ENCODE measurements at regions not wholly inside any gene's neighbourhood (a gene's known extent, or its start where the extent isn't known, plus 50 kb on each side); places are given as distances from the start of the nearest gene placed in this dataset.

DNA sequence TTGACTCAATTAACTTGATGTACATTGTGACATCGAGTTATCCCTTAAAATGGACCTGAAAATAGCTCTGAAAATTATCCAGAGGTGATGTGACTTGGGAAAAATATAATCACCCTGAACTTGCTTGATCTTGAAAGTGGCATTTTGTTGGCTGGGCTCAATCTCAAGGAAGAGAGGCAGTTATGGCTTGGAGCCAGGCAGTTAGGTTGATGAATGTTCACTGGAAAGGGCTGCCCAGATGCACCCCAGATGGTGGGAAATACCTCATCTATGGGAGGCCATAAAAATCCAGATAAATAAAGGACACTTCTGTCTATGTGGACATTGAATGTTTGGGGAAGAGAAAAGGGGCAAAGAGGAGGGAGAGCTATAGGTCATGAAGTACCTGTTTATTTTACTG lies 55.7 kb upstream of the OR5AN1 start:
- no peak for DNase-seq

DNA sequence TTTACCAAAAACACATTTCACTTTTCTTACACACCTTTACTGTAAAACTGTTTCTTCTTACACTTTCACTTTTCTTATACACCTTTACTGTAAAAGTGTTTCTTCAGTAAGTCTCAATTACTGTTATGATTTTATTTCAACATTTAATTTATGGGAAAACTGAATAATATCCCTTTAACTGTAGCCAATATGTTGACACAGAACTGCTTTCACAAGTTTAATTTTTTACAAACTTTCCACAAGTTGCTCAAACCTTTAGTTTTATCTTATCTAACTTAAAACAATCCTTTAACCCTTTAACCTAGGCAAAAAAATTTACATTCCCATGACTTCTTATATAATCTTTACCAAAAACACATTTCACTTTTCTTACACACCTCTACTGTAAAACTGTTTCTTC lies 63.3 kb upstream of the OR5AN1 start:
- no peak for DNase-seq

DNA sequence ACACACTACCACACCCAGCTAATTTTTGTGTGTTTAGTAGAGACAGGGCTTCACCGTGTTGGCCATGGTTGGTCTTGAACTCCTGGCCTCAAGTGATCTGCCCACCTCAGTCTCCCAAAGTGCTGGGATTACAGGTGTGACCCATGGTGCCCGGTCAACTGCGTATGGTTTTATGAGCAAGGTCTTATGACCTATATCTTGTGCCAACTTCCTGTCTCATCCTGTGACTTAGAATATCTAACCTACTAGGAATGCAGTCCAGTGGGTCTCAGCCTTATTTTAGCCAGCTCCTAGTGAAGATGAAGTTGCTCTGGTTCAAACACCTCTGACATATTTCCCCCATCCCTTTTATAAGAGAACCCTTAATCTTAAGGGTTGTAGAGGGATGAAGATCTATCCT lies 66.1 kb upstream of the OR5AN1 start:
- no peak for DNase-seq

DNA sequence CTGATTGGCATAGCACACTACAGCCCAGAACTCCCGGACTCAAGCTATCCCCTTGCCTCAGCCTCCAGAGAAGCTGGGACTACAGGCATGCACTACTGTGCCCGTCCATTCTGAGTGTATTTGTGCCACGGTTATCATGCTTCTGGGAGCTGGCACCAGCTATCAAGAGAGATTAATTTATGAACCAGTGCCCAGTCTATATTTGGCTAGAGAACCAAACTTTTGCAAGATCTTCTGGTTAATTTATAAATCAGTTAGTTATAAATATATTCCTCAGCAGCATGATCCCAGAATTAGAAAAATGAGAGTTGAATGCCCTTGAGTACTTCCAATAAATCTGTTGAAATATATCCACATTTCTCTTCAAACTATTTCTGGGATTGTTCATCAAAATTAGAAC lies 67.5 kb upstream of the OR5AN1 start:
- no peak for DNase-seq

DNA sequence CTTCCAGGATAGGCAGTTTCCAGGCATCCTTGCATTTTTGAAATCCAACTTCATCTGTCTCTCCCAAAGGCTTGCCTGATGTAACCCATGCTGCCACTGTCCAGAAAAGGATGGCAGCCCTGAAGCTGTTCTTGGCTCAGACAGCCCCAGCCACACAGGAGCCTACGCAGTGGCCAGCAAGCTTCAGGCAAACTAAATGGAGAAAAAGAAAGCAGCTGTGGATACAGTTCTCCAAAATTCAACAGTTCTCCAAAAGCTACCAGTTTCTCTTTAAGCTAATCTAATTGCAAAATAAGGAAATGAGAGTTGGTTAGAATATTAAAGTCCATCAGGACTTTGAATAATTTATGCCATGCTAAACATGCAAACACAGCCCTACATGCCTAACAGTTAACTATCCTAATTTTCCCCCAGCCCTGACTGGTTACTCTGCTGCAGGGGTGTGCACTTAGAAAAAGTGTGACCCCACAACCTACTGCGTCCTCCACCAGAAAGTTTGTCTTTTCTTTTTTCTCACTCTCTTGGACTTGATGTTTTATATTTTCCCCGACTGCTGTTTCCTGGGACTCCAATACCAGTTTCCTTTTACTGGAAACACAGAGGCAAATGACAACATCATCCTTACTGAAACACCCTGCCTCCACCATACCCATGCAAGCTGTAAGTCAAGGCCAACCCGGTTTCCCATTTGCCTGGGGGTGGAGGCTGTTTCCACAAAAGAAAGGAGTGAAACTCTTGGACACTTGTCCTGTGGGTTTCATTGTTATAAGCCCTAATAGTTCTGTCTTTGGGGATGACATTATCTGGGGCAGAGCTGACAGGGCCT lies 69.1 kb upstream of the OR5AN1 start:
- no peak for DNase-seq

DNA sequence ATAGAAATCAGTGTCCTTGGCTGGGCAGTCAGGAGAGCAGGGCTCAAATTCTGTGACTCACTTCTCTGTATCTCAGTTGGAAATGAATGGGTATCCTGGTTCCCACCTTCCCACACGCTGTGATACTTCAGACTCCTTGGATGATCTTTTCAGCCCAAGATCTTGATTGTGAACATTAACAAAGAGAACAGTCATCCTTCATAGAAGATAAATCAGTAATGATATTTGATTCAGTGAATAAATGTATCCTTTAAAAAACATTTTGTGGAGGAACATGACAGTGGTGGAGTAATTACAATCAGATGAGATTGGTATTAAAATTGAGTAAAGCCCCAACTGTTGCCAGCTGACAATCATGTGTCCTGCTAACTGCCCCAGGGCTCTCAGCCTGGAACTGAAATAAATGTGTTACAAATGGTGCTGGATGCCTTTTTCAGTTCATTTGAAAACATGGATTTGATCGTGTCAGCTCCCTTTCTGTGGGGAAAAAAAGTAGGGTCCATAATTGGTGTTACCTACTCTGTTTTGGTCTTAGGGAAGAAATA lies 72.9 kb upstream of the OR5AN1 start:
- DNase-seq = no peak

DNA sequence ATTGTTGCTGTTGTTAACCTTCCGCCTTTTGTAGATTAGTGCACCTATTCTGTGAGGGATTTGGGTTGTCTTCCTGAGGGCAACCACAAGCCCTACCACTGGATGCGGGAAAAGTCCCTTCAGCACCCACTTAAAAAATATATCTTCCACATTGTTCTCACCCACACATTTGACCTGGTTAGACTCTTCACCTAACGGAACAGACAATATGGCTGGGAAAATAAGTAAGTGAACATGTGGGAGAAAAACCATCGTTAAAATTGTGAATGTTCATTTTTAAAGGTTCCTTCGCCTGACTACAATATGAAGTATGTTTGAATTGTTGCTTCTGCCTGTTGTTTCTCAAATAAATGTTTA lies 72.0 kb upstream of the MPEG1 start:
- no peak for DNase-seq

DNA sequence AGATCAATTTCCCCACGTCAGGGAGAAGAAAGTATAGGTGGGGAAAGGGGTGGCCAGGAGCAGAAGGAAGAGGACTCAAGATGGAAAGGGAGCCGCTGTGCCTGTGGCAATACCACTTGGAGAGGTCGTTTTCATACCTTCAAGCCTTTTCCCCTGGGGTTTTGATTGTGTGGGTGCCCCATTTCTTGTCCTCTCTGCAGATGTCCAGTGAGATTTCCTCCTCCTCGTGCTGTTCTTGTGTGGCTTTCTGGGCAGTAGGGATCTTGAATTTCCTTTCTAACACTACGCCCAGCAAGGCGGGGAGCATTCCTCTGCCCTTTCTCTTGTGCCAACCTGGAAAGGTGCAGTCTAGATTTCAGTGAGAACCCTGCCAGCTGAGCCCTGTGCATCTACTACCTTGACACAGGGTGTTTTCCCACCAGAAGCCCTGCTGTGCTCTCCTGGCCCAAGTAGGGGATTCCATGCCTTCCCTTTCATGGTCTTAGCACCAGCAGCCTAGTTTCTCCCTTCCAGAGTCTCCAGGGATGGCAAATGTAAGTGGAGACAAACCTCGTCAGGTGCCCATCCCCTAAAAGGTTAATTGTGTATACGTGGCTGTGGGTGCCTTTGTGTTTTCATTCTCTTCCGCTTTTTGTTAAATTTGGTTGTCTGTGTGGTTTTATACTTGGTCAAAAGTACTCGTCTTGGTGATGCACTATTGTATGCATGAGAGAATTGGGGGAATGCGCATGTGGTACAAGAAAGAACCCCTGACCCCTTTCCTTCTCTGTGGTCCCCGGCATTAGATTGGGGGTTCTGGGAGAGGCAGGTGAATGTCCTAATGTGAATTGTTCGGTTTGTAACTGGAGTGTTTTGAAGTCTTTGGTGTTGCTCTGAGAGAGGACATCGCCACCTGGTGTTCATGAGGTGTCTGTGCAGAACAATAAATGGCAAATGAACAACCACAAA lies 71.4 kb upstream of the MPEG1 start:
- DNase-seq = peak; percentile 40

DNA sequence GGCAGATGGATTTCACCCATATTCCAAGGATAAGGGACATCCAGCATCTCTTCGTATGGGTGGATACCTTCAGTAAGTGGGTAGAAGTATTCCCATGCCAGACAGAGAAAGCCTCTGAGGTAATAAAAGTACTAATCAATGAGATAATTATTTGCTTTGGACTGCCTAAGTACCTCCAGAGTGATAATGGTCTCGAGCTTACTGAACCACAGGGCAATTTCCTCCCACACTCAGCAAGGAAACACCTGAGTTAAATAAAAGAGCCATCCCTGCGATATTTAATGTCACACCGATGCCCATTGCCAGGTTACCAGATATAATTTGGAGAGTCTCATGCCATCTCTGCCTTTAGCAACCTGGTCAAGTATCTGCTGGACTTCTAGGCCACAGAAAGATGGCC lies 70.6 kb upstream of the MPEG1 start:
- DNase-seq = no peak

DNA sequence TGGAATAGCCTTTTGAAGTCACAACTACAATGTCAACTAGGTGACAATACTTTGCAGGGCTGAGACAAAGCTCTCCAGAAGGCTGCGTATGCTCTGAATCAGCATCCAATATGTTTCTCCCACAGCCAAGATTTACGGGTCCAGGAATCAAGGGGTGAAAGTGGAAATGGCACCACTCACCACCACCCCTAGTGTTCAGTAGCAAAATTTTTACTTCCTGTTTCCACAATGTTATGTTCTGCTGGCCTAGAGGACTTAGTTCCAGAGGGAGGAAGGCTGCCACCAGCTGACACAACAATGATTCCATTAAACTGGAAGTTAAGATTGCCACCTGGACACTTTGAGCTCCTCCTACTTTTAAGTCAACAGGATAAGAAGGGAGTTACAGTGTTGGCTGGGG lies 68.5 kb upstream of the MPEG1 start:
- no peak for DNase-seq

DNA sequence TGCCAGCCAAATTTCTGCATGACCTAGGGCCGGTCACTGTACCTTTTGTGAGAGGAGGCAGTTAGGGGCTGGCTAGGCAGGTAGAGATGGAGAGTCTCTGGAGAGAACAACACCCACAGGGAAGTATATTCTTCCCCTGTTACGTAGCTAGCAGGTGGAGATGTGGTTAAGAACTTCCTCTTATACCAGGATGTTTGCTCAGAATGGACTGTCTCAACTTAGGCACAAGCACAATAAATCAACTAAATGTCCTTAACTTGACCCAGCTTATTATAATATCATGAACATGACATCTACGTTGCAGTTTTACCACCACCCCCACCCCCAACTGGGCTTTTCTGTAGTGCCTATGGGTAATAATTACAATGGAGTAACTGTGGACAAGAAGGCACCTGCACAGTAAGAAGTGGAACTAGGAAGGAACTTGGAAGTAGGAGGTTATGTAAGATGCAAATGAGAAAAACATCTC lies 60.7 kb upstream of the MPEG1 start:
- DNase-seq = no peak

DNA sequence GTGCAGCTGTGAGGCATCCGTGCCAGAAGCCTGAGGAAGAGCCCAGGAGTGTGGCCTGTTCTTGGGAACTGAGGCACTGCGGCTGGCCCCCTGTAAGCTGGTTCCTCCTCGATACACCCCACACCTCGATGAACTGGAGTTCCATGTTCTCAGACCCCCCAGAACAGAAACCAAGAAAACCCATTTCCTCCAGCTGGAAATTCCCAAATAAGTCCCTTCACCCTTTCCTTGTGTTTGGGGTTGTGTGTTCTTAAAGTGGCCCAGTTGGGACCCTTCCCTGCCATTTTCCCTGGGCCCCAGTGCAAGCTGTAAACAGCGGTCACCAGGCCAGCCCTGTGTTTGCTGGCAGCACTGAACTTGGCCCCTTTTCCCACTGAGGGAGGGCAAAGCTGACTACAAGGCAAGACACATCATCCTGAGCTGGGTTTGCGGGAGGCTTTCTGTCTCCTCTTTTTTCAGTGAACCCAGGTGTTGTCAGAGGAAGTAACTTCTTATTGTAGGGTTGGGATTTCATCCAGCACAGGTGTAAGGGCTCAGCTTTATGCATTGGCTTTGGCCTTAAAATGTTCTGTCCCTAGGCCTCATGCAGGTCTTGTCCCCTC lies 60.1 kb upstream of the MPEG1 start:
- no peak for DNase-seq

DNA sequence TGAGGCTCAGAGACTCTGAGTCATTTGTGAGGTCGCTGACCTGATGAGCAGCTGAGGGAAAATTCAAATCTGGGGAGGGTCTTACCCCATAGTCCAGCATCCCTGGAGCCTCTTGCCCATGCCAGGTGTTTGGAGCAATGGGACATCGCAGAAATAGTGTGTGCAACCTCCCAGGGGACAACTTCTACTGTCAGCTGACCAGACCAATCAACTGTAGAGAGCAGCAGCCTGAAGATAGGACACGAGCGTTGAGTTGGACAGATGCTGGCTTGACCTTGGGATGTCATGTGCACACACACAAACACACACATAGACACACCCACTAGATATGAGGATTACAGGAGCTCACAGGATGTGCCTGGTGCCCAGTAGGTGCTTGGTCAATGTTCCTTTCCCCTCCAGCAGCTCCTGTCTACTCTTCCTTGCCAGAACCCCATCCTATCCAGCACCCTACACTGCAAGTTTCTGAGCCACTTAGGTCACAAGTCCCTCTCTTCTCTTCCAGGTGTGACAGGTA lies 59.1 kb upstream of the MPEG1 start:
- no peak for DNase-seq

DNA sequence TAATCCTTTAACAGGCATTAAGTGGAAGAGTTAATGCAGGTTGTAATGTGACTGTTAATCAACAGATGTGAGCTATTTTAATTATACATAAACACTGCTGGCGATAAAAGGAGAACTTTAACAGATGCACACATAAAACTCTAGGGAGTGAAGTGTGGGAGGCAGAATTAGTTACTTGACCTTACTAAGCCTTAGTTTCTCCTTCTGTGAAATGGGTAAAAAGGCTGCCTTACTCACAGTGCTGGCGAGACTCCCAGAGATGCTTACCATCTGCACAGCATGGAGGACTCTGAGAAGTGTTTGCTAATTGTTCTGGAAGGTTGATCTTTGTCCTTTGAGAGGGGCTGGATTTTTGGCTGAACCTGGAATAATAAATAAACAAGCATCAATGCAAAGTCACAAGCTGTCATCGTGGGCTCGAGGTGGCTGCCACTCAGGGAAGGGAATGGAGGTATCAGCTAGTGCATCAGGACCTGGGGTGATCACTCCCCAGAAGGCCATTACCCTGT lies 58.6 kb upstream of the MPEG1 start:
- no peak for DNase-seq

DNA sequence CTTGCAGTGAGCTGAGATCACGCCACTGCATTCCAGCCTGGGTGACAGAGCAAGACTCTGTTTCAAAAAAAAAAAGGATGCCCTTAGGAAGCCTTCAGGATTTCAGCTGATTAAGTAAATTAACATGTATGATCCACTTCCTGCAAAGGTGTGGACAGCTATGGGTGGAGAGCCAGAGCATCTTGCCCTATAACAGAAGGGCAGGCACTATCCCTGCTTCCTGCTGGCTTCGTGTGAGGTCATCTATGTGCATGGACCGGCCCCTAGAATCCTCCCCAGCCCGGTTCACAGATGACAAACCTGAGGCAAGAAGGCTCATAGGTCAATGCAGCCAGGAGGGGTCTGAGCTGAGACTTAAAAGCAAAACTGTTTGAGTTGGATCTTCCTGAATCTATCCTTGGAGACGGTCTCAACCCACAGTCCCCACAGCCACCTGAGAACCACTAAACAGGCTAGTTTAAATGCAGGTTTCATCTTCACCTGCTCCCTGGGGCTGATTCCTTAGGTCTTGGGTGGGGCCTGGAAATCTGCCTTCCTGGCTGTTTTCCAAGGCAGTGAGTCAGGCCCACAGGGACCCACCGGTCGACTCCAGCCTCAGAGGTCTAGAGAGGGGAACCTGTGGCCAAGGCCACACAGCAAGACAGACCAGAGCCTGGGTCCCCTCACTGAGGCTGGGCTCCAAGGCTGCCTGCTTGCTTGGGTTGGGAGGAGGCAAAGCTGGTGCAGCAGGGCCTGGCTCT lies 55.2 kb upstream of the MPEG1 start:
- no peak for DNase-seq

DNA sequence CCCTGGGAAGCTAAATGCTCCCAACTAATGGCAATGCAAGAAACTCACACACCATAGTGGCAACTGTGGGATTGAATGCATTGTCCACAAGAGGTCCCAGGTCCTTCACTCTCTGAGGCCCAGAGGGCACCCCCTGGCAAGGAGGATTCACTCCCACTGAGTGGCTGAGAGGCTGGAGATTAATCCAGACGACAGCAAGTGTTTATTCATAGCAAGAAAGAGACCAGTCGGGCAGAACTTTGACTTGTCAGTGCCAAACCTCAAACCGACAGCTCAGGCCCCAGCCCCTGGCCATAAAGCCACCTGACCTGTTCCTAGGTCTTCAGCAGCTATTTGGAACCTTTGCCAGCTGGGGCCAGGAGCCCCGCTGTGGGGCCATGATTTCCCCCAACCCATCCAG lies 54.5 kb upstream of the MPEG1 start:
- DNase-seq = no peak

DNA sequence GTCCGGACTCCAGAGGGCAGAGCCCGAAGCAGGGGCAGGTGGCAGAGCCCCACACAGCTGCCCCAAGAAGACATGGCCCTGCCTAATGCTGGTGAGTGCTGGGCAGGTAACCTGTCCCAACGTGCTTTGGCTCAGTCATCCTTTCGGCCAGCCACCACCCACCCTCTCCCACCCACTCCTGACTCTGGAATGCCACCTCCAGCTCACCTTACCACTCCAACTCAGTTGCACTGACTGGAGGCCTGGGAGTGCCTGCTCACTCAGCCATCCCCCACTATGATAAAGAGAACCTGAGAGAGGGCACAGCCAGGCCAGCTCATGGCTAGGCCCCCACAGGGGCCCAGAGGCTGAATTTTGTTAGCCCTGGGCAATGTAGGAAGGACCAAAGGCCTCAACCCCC lies 53.8 kb upstream of the MPEG1 start:
- no peak for DNase-seq

DNA sequence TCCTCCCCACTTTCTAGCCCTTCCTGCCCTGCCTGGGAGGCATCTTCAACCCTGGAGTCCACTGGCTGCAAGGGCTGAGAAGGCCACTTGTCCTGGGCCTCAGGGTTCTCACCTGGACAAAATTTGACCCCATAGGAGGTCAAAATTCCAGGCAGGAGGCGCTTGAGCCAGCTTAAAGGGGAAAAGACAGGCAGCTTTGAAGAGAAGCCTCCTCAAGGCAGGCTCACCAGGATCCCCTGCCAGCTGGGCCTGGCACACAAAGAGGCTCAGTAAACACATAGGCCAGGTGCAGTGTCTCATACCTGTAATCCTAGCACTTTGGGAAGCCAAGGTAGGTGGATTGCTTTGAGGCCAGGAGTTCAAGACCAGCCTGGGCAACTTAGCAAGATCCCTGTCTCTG lies 53.0 kb upstream of the MPEG1 start:
- no peak for DNase-seq

DNA sequence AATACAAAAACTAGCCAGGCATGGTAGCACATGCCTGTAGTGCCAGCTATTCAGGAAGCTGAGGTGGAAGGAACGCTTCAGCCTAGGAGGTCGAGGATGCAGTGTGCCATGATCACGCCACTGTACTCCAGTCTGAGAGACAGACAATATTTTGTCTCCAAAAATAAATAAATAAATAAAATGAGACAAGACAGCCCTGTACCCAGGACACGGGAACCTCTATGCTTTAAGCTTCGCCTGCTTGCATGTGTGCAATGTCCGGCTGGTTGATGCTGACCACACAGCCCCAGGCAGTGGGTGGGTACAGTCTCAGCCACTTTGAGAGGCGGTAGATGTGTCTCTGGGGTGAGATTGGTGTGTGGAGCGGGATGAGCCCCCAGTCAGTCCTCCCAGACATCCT lies 52.0 kb upstream of the MPEG1 start:
- no peak for DNase-seq

DNA sequence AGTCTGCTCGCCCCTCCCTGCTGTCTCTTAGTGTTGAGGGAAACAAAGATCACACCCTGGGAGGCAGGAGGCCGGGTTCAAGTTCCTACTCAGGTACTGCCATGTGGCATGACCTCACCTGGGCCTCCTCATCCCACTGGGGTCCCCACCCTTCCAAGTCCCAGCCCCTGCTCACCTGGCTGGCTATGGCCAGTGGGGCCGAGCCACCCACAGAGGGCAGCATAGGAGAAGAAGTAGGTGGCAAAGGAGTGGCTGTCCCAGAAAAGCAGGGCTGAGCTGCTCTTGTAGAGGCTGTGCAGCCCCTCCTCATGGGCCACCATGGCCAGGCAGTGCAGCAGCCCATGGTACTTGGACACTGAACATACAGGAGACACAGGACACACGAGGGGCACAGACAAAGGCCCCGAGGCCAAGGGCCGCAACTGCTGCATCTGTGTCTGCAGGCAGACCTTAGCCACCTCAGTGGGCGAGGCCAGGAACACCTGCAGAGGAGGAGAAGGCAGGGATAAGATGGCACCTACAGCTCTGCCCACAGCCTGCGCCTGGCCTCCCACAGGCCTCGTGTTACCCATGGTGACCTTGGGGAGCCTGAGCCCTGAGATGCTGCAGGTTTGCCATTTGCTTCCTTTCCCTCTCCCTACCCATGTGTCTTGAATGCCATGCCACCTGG lies 50.6 kb upstream of the MPEG1 start:
- DNase-seq = no peak
